HCT116 (cell line): ENCODE measurements at regions not wholly inside any gene's neighbourhood (a gene's known extent, or its start where the extent isn't known, plus 50 kb on each side); places are given as distances from the start of the nearest gene placed in this dataset.

Experiments used
- ATAC-seq: fragments of 200-7000 bp; cut with Tn5 transposase; 2 replicates; pipeline ENCODE4 v1.9.1; 2020; ENCODE audit warnings: mild to moderate bottlenecking, moderate library complexity
- BruUV-seq: library from RNA; stranded (reverse); fragments of 400-500 nt; replicated peaks from 2 replicates; lab custom pipeline; 2021; lab: Mats Ljungman, UMichigan
- CTCF ChIA-PET: fragments of 300-600 bp; sonication (Branson Sonifier 250); formaldehyde crosslinking; loops from one replicate; lab custom pipeline; 2021; ENCODE audit warnings: antibody characterized with exemption; lab: Charles Lee
- POLR2A ChIA-PET: fragments of 300-600, 350-600 bp; sonication (Branson Sonifier 250); formaldehyde crosslinking; loops from one replicate; lab custom pipeline; 2021; ENCODE audit warnings: antibody characterized with exemption; lab: Charles Lee
- RAD21 ChIA-PET, 2 experiments: fragments of 300-600 bp; sonication (Branson Sonifier 250); formaldehyde crosslinking; loops; one replicate each; lab custom pipeline; 2023; ENCODE audit warnings: low total read pairs in 2 of 2; ENCODE audit not compliant: uncharacterized antibody in 2 of 2, unreplicated experiment in 2 of 2, low non-redundant PET in 1 of 2; lab: Charles Lee
- DNase-seq: peaks from one replicate; pipeline ENCODE4 v3.0.0-alpha.2; 2010; ENCODE audit warnings: low read depth, low spot score
- H2AFZ ChIP-seq: fragments of 200-600 bp; shearing (Covaris generic), sonication (generic); 2 replicates; pipeline ENCODE4 v1.6.1; 2017; ENCODE audit warnings: low read depth, mixed run types, mixed read lengths, antibody characterized with exemption, low read length; ENCODE audit not compliant: poor library complexity, severe bottlenecking
- H3K27ac ChIP-seq: 2 replicates; pipeline ENCODE4 v1.5.1; 2012; ENCODE audit warnings: low read depth, low read length
- H3K27me3 ChIP-seq: fragments of 200-600 bp; sonication (generic); 2 replicates; pipeline ENCODE4 v1.6.1; 2016; ENCODE audit warnings: mixed run types, low read length, mixed read lengths; ENCODE audit not compliant: insufficient read depth
- H3K36me3 ChIP-seq, 2 experiments: fragments of 200-500 bp in 1 of 2; fragments of 200-600 bp in 1 of 2; sonication (Bioruptor generic) in 1 of 2; sonication (generic) in 1 of 2; 2 replicates each; pipeline versions ENCODE4 v1.5.1 to v1.6.1; 2014 to 2016; ENCODE audit warnings: low read length in 2 of 2, inconsistent platforms in 1 of 2, mixed read lengths in 1 of 2, mixed run types in 1 of 2; ENCODE audit not compliant: insufficient read depth in 2 of 2, control insufficient read depth in 1 of 2
- H3K4me1 ChIP-seq, 2 experiments: fragments of 200-600 bp in 1 of 2; sonication (generic) in 1 of 2; 2 replicates each; pipeline versions ENCODE4 v1.5.1 to v1.6.1; 2012 to 2017; ENCODE audit warnings: low read length in 2 of 2, inconsistent platforms in 1 of 2, mild to moderate bottlenecking in 1 of 2, mixed read lengths in 1 of 2, mixed run types in 1 of 2, moderate library complexity in 1 of 2; ENCODE audit not compliant: insufficient read depth in 2 of 2, control insufficient read depth in 1 of 2
- H3K4me2 ChIP-seq: fragments of 200-600 bp; sonication (generic); 2 replicates; pipeline ENCODE4 v1.6.1; 2017; ENCODE audit warnings: mixed run types, low read length, mixed read lengths
- H3K4me3 ChIP-seq, 2 experiments: fragments of 200-600 bp in 1 of 2; sonication (generic) in 1 of 2; replicated peaks in 1 of 2; 2 replicates each; pipeline ENCODE4 v1.5.1; 2011 to 2016; ENCODE audit warnings: low read length in 2 of 2, control low read depth in 1 of 2, low read depth in 1 of 2, mild to moderate bottlenecking in 1 of 2, mixed read lengths in 1 of 2, mixed run types in 1 of 2
- H3K79me2 ChIP-seq: fragments of 200-600 bp; sonication (generic); 2 replicates; pipeline ENCODE4 v1.6.1; 2017; ENCODE audit warnings: mild to moderate bottlenecking, mixed run types, low read length, moderate library complexity, mixed read lengths; ENCODE audit not compliant: insufficient read depth
- H3K9ac ChIP-seq: fragments of 200-600 bp; sonication (generic); 2 replicates; pipeline ENCODE4 v1.6.1; 2016; ENCODE audit warnings: low read length, mixed read lengths
- H3K9me2 ChIP-seq: fragments of 200-600 bp; sonication (generic), shearing (Covaris generic); 2 replicates; pipeline ENCODE4 v1.6.1; 2017; ENCODE audit warnings: mixed run types, mild to moderate bottlenecking, moderate library complexity; ENCODE audit not compliant: insufficient read depth
- H3K9me3 ChIP-seq, 2 experiments: fragments of 200-500 bp in 1 of 2; fragments of 200-600 bp in 1 of 2; sonication (Bioruptor generic) in 1 of 2; sonication (generic) in 1 of 2; 2 replicates each; pipeline ENCODE4 v1.6.1; 2014 to 2017; ENCODE audit warnings: low read length in 2 of 2, mixed read lengths in 2 of 2, inconsistent platforms in 1 of 2, low read depth in 1 of 2, mild to moderate bottlenecking in 1 of 2, mixed run types in 1 of 2, moderate library complexity in 1 of 2; ENCODE audit not compliant: control insufficient read depth in 1 of 2, insufficient read depth in 1 of 2
- H4K20me1 ChIP-seq: fragments of 200-600 bp; sonication (generic), shearing (Covaris generic); 2 replicates; pipeline ENCODE4 v1.6.1; 2017; ENCODE audit warnings: mixed run types, mild to moderate bottlenecking, moderate library complexity; ENCODE audit not compliant: insufficient read depth
- ATF3 ChIP-seq: IDR thresholded peaks from 2 replicates; pipeline ENCODE4 v1.6.1; 2012
- CBX3 ChIP-seq: IDR thresholded peaks from 2 replicates; pipeline ENCODE4 v1.6.1; 2012; ENCODE audit warnings: low read depth
- EZH2 ChIP-seq: fragments of 200-600 bp; sonication (generic); IDR thresholded peaks from 2 replicates; pipeline ENCODE4 v1.6.1; 2017; ENCODE audit warnings: antibody characterized with exemption, mixed run types
- FOSL1 ChIP-seq: IDR thresholded peaks from 2 replicates; pipeline ENCODE4 v1.6.1; 2012; ENCODE audit warnings: low read depth
- POLR2AphosphoS5 ChIP-seq: IDR thresholded peaks from 2 replicates; pipeline ENCODE4 v1.6.1; 2011; ENCODE audit warnings: mild to moderate bottlenecking, low read depth, low read length, moderate library complexity
- SIN3A ChIP-seq: IDR thresholded peaks from 2 replicates; pipeline ENCODE4 v1.6.1; 2012; ENCODE audit warnings: low read depth
- SRF ChIP-seq: IDR thresholded peaks from 2 replicates; pipeline ENCODE4 v1.6.1; 2012; ENCODE audit warnings: low read depth
- intact Hi-C: fragments of 100-400 bp; cut with micrococcal nuclease; formaldehyde crosslinking; loops from 2 replicates; pipeline ENCODE4 v1.10.0; 2022
- TF ChIP-seq, protein P1 (sequence below): IDR thresholded peaks from 2 replicates; pipeline ENCODE4 v1.6.1; 2011; ENCODE audit warnings: mild to moderate bottlenecking, low read length, moderate library complexity; ENCODE audit not compliant: insufficient replicate concordance; ENCODE audit errors: extremely low read depth

DNA sequence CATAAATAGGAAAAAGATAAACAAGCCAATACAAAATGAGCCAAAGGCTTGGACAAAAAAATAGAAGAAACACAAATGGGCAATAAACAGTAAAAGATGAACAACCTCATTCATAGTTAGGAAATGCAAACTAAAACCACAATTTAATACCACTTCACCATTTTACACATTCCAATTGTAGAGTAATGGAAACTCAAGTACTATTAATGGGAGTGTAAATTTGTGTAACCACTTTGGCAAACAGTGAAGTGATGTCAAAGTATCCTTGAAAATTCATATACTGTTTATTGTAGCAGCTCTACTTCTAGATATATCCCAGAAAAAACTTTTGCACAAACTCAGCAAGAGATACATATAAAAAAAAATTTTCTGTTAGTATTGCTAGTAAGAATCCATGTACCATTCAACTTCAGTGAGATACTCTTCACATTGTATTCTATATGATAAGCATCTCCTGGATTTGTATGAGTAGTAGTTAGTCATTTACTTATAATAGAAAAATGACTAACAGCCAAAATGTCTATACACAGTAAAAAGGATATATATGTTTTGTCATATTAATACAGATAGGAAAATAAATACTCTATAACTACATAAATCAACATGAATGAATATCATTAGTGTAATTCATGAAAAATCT is 229.8 kb downstream of the DKK2 start:
- ChIA-PET RAD21 (no interaction called here), CTCF (no interaction called here), POLR2A (no interaction called here)
- no peaks in the 10 kb centered on the region for H3K9me3 ChIP-seq
- no peaks in the 10 kb centered on the region for H3K36me3 ChIP-seq
- H3K79me2 ChIP-seq, result no peaks in the 10 kb centered on the region
- H3K27me3 ChIP-seq, result no peaks in the 10 kb centered on the region
- no peaks in the 10 kb centered on the region for H3K4me1 ChIP-seq
- TF ChIP-seq FOSL1 (no peak), POLR2AphosphoS5 (no peak), CBX3 (no peak), SIN3A (no peak), ATF3 (no peak), EZH2 (no peak), SRF (no peak)
- TF ChIP-seq, protein P1, sequence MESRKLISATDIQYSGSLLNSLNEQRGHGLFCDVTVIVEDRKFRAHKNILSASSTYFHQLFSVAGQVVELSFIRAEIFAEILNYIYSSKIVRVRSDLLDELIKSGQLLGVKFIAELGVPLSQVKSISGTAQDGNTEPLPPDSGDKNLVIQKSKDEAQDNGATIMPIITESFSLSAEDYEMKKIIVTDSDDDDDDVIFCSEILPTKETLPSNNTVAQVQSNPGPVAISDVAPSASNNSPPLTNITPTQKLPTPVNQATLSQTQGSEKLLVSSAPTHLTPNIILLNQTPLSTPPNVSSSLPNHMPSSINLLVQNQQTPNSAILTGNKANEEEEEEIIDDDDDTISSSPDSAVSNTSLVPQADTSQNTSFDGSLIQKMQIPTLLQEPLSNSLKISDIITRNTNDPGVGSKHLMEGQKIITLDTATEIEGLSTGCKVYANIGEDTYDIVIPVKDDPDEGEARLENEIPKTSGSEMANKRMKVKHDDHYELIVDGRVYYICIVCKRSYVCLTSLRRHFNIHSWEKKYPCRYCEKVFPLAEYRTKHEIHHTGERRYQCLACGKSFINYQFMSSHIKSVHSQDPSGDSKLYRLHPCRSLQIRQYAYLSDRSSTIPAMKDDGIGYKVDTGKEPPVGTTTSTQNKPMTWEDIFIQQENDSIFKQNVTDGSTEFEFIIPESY, result no peak
- no peaks in the 10 kb centered on the region for H4K20me1 ChIP-seq
- H3K4me3 ChIP-seq, result no peak overlapping the region
- ATAC-seq (no peak), DNase-seq (no peak)
- H3K27ac ChIP-seq, result no peak overlapping the region
- no peak overlapping the region for H3K4me2 ChIP-seq
- no peak overlapping the region for H3K9ac ChIP-seq
- H3K9me2 ChIP-seq, result no peaks in the 10 kb centered on the region
- BruUV-seq, result no TSS peak
- no peak overlapping the region for H2AFZ ChIP-seq
- intact Hi-C loops, result loop anchor here (1.0 to 5.0 kb wide), 3 partner anchors 13 to 539 kb away; no protein-coding TSS in a partner anchor
